DMS114 treated with DMSO at 0.1 percent for 48 hours (cell line): ENCODE measurements at regions not wholly inside any gene's neighbourhood (a gene's known extent, or its start where the extent isn't known, plus 50 kb on each side); places are given as distances from the start of the nearest gene placed in this dataset.

Experiments
- DNase-seq: peaks from one replicate; lab custom pipeline; 2025; ENCODE audit not compliant: unreplicated experiment; lab: John Stamatoyannopoulos, UW

- DNase-seq, result no peak
Observed at GRCh38 chr5:100479079-100479688, 56.0 kb upstream of the FAM174A start.

GRCh38 chr5:100472091-100472490 is 63.1 kb upstream of the FAM174A start:
- DNase-seq, result no peak

- no peak for DNase-seq
Observed at GRCh38 chr5:100469767-100470166, 65.4 kb upstream of the FAM174A start.

DNA sequence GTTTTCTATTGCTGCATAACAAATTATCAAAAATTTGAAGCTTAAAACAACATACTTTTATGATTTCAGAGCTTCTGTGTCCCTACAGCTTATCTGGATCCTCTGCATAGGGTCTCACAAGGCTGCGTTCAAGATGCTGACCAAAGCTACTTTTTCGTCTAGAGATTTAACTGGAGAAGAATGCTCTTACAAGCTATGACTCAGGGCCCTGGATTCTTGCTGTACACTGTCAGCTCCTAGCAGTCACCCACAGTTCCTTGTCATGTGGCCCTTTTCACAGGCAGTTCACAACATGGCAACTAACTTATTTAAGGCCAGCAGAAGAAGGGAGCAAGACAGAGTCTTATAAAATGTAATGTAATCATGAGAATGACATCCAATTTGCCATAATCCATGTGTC is 70.8 kb upstream of the FAM174A start:
- no peak for DNase-seq

GRCh38 chr5:100456615-100457014 is 78.6 kb upstream of the FAM174A start:
- DNase-seq, result no peak

DNA sequence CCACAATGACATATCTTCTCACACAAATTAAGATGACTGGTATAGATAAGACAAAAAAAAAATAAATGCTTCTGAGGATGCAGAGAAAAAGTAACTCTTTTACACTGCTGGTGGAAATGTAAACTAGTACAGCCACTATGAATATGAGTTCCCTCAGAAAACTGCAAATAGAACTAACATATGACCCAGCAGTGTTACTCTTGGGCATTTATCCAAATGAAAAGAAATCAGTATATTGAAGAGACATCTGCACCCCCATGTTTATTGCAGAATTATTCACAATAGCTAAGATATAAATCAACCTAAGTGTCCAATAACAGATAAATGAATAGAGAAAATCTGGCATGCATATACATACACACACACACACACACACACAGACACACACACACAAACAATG is 83.0 kb upstream of the FAM174A start:
- no peak for DNase-seq

GRCh38 chr5:100448111-100448528 is 87.1 kb upstream of the FAM174A start:
- DNase-seq, result no peak

DNA sequence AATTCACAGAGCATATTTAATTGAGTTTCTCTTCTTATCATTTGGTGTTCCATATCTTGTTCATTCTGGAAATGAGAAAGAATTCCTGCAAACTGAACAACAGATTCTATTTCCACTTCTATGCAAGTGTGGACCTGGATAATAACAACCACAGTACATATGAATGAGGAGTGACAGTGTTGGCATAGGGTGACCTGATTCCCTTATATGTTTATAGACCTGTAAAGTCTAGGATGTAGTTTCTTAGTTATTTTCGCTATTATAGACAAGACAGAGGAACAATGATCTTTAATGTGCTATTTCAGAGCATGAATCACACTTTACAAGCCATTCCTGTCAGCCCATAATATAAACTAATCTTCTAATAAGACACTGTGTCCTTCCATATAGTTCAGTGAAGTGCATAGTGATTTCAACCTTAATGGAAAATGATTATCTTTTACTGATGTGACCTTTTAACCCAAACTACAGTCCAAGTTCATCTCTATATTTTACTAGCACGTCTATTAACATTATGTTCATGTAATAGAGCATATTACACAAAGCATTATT is 88.2 kb upstream of the FAM174A start:
- DNase-seq, result no peak

DNA sequence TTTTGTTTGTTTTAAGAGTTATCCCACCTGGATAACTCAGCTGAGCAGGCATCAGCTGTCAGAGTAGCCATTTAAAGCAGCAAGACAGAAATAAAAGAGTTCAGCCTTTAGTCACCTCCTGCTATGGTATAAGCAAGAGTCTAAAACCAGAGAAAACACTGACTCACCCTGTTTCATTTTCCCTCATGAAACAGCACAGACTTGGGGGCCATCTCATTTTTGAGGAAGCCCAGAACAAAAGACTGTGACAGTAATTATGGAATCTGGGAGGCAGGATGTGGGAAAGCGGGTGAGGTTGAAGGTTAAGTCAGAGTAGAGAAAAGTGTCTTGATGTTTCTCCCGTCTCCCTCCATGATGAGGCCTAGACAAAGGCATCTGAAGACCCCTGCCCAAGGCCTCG is 90.2 kb upstream of the FAM174A start:
- DNase-seq, result no peak

DNA sequence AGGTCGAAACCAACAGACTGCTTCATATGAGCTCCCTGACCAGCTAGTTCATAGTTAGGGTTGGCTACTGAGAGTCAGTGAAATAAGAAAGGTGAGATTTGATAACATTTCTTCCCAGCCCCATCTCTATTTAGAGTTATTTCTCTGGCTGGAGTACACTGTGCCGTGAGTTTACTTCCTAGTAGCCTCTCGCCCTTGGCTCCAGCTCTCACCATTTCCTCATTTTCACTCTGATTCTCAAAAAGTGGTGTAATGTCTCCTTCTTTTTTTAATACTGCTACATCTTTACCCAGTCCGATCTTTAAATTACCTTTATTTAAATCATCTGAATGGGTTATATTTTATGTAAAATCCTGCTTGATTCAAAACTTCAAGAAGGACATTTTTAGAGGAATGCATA is 100.4 kb upstream of the FAM174A start:
- no peak for DNase-seq

- DNase-seq, result no peak
Observed at GRCh38 chr5:100432741-100433140, 102.4 kb upstream of the FAM174A start.

DNA sequence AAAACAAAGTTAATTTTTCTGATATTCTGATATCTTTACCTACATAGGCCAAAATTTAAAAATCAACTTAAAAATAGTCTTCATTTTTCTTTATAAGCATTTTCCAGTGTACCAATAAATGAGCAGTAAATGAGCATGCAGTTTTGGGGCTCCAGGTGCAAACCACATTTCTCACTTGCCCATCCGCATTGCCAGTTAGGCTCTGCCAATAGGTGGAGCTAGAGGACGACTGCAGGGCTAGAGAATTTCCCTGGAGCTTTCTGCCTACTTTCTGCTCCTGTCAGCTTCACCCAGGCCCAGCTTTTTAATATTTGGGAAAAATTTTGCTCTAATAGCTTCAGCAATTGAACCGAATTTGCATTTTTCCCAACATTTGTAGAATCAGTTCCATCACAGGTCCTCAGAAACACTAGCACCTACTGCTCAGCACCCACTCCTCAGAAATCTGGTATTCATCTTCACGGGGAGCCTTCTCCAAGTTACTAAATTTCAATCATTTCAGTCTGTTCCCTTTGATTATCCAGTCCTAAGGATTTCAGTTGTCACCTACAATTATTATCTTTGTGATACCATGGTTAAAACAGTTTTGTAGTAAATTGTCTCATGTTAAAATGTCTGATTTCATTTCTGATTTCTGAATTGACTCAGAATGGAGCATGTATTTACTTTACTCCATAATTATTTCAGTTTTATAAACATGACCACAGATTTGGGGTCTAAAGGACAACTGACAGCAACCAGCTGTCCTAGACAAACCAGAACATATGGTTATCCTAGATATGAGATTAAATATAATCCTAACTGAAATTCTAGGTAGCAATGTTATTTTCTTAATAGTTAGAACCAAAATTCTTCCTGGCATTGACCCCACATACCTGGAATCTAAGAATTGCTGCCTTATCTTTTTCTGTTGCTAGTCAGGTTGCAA is 104.6 kb upstream of the FAM174A start:
- no peak for DNase-seq

- DNase-seq, result no peak
Observed at GRCh38 chr5:100424787-100425186, 110.4 kb upstream of the FAM174A start.

- DNase-seq, result no peak
Observed at GRCh38 chr5:100424017-100424416, 111.2 kb upstream of the FAM174A start.

DNA sequence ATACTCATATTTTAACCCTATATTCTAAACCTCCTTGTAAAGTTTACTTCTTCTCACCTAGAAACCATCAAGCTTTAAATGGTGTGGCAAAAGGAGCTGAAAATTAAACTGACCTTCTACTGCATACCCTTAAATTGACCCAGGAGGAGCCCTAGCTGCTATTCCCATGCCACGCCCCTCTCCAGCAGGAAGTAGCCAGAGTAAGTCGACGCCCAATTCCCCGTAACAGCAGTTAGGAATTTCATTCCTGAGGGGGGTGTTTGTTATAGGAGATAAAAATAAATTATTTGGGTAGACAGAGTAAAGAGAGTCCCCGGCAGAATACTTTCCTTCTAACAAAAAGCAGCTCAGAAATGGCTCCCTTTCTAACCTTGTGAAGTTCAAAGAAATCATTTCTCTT is 111.8 kb upstream of the FAM174A start:
- no peak for DNase-seq

DNA sequence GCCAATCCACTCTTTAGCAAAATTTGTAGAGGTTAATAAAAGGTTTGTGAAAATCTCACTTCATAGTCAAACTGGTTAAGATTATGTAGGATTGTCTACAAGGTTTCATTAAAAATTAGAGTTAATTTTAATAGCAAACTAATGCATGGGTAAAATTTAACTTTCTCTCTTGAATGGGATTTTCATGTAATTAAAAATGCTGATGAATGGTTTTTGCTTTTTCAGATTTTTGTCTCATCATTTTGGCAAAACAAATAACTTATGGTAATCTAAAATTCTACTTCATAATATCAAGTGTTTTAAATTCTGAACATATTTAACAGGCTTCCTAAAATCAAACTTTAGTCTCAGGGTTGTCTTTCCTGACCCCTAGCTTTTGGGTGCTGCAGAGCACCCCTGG is 113.8 kb upstream of the FAM174A start:
- no peak for DNase-seq

DNA sequence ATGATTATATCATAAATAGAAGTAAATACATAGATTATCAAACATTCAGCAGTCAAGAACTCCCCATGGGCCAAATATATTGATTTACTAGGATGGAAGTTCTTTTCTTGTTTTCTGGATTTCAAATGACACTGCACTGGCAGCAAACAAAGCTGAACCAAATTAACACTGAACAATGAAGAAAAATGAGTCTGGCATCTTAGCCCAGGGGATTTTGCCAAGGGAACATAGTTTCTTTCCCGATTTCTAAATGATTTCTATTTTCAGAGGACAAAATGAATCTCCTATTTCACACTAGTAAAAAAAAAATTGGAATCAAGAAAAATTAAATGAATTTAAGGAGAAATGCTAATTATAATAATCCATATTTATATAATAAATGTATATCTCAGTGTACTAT is 116.9 kb upstream of the FAM174A start:
- DNase-seq, result no peak

DNA sequence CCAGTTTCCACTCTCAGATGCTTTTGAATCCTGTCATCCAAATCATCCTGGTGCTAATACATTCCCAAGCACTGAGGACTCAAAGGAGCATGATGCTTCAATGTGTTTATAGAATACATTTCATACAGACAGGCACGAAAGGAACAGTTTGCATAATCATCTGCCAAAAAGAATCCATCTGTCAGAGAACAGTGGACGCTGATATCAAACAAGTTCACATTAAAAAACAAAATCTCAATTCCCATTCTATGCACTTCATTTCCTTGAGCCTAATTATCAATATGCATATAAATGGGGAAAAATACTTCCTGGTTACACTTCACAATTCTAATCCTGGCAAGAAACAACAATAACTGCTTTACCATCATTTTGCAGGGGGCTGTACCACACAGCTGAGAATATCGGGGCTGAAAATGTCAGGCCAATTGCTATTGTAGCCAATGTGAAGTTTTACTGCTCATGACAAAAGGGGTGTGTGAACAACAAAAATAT is 125.5 kb upstream of the FAM174A start:
- DNase-seq, result no peak

GRCh38 chr5:100407053-100407452 is 128.1 kb upstream of the FAM174A start:
- DNase-seq, result no peak

GRCh38 chr5:100406640-100407039 is 128.5 kb upstream of the FAM174A start:
- no peak for DNase-seq

- DNase-seq, result no peak
Observed at GRCh38 chr5:100402071-100402470, 133.1 kb upstream of the FAM174A start.

DNA sequence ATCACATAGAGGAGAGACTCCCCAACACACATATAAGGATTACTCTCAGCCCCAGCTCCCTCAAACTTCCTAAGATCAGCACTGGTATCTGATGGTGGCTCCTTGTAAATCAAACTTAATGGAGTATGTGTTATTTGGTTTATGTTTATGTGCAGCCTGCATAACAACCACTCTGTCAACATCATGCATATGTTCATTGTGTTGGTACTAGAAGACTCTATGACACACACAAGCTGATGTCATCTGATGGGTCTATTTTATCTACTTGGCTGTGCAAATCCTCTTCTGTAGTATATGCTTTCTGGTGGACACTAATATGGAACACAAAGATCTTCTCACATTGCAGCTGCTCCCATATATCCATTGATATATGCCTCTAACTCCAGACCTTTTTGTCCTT is 134.0 kb upstream of the FAM174A start:
- no peak for DNase-seq
